ENCODE measurements at regions not wholly inside any gene's neighbourhood (a gene's known extent, or its start where the extent isn't known, plus 50 kb on each side); places are given as distances from the start of the nearest gene placed in this dataset.

DNA sequence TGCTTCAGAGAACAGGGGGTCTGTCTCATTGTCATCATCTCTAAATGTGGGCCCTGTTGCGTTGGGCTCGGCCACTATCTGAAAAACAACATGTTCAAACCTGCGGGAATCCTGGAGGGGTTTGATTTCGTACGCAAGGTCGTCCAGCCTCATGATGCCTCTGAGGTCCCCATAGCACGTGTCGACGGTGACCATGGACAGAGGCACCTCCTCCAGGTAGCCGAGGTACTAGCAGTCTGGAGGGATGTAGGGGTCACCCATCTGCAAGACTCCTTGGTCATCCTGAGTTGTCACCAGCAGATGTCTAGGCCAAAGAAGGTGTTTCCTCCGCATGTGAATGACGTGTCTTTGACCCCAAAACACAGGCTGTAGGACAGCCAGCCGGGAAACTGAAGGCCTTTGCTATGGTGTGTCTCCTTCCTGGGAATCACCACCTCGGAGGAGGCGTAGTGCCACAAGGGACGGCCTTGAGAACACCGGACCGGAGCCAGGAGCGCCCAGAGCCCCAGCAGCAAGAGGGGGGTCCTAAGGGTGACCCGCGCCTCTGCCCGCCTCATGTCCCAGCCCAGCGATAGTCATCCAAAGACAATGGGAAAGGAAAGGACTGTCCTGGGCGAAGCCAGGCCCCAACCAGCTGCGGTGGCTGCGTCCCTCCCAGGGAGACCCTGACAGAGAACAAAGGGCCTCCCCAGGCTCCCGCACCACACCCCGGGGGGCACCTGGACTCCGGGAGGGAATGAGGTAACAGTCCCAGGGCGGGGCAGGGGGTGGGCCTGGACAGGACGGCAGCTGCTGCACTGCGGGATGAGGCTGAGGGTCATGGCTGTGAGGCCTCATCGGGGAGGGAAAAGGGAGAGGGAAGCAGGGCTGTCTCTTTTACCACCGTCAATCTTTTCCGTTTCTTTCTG lies 445.5 kb downstream of the TMEM121 start:
- TF ChIP-seq, protein P1, sequence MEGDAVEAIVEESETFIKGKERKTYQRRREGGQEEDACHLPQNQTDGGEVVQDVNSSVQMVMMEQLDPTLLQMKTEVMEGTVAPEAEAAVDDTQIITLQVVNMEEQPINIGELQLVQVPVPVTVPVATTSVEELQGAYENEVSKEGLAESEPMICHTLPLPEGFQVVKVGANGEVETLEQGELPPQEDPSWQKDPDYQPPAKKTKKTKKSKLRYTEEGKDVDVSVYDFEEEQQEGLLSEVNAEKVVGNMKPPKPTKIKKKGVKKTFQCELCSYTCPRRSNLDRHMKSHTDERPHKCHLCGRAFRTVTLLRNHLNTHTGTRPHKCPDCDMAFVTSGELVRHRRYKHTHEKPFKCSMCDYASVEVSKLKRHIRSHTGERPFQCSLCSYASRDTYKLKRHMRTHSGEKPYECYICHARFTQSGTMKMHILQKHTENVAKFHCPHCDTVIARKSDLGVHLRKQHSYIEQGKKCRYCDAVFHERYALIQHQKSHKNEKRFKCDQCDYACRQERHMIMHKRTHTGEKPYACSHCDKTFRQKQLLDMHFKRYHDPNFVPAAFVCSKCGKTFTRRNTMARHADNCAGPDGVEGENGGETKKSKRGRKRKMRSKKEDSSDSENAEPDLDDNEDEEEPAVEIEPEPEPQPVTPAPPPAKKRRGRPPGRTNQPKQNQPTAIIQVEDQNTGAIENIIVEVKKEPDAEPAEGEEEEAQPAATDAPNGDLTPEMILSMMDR (IDR thresholded peaks at IDR 0.05) = no peak
- TF ChIP-seq POLR2AphosphoS5 (IDR thresholded peaks at IDR 0.05) (no peak), POLR2A (IDR thresholded peaks at IDR 0.05) (no peak)
